GM23248 (cell line): ENCODE measurements at regions not wholly inside any gene's neighbourhood (a gene's known extent, or its start where the extent isn't known, plus 50 kb on each side); places are given as distances from the start of the nearest gene placed in this dataset.

ENCODE experiments used
- DNase-seq: peaks from one replicate; pipeline ENCODE4 v3.0.0-alpha.2; 2015
- H2AFZ ChIP-seq: fragments of 200-600 bp; sonication (generic); 2 replicates; pipeline ENCODE4 v1.6.1; 2016; ENCODE audit warnings: antibody characterized with exemption
- H3F3A ChIP-seq: fragments of 200-600 bp; sonication (generic); 2 replicates; pipeline ENCODE4 v1.6.1; 2016; ENCODE audit warnings: mild to moderate bottlenecking, antibody characterized with exemption, mixed run types; ENCODE audit not compliant: insufficient read depth
- H3K27ac ChIP-seq: fragments of 200-600 bp; sonication (generic); 2 replicates; pipeline ENCODE4 v1.5.1; 2016; ENCODE audit warnings: mild to moderate bottlenecking
- H3K27me3 ChIP-seq: fragments of 200-600 bp; sonication (generic); replicated peaks from 2 replicates; pipeline ENCODE4 v1.6.1; 2016; ENCODE audit warnings: mild to moderate bottlenecking; ENCODE audit not compliant: insufficient read depth
- H3K36me3 ChIP-seq: fragments of 200-600 bp; sonication (generic); 2 replicates; pipeline ENCODE4 v1.6.1; 2016; ENCODE audit warnings: low read depth, mild to moderate bottlenecking
- H3K4me1 ChIP-seq: fragments of 200-600 bp; sonication (generic); 2 replicates; pipeline ENCODE4 v1.6.1; 2016; ENCODE audit warnings: mild to moderate bottlenecking; ENCODE audit not compliant: insufficient read depth
- H3K4me2 ChIP-seq: fragments of 200-600 bp; sonication (generic); one replicate; pipeline ENCODE4 v1.6.1; 2016; ENCODE audit warnings: mild to moderate bottlenecking; ENCODE audit not compliant: unreplicated experiment
- H3K4me3 ChIP-seq: fragments of 200-600 bp; sonication (generic); 2 replicates; pipeline ENCODE4 v1.5.1; 2016; ENCODE audit warnings: mild to moderate bottlenecking
- H3K79me2 ChIP-seq: fragments of 200-600 bp; sonication (generic); 2 replicates; pipeline ENCODE4 v1.6.1; 2016; ENCODE audit warnings: mild to moderate bottlenecking; ENCODE audit not compliant: insufficient read depth
- H3K9ac ChIP-seq: fragments of 200-600 bp; sonication (generic); 2 replicates; pipeline ENCODE4 v1.6.1; 2016; ENCODE audit warnings: mild to moderate bottlenecking
- H3K9me2 ChIP-seq: fragments of 200-600 bp; sonication (generic); 2 replicates; pipeline ENCODE4 v1.6.1; 2016; ENCODE audit warnings: mixed run types, mild to moderate bottlenecking, moderate library complexity; ENCODE audit not compliant: insufficient read depth
- H3K9me3 ChIP-seq: fragments of 200-600 bp; sonication (generic); one replicate; pipeline ENCODE4 v1.6.1; 2017; ENCODE audit warnings: low read depth
- H4K20me1 ChIP-seq: fragments of 200-600 bp; sonication (generic); 2 replicates; pipeline ENCODE4 v1.6.0; 2016; ENCODE audit not compliant: insufficient read depth
- EZH2 ChIP-seq: fragments of 200-600 bp; sonication (generic); IDR thresholded peaks from 2 replicates; pipeline ENCODE4 v1.6.1; 2018; ENCODE audit warnings: antibody characterized with exemption, mild to moderate bottlenecking; ENCODE audit not compliant: insufficient read depth, poor library complexity, severe bottlenecking
- EZH2phosphoT487 ChIP-seq: fragments of 200-600 bp; sonication (generic); IDR thresholded peaks from 2 replicates; pipeline ENCODE4 v1.6.1; 2018; ENCODE audit warnings: antibody characterized with exemption, moderate library complexity, mild to moderate bottlenecking, low read depth; ENCODE audit not compliant: insufficient read depth
- WGBS, 2 experiments: methylation state at CpG; one replicate each; pipeline ENCODE4 v1.1.6; 2015 to 2017; ENCODE audit warnings: low lambda C conversion rate in 2 of 2, low coverage in 1 of 2; ENCODE audit errors: missing lambda C conversion rate in 2 of 2; 5-methylcytosine and 5-hydroxymethylcytosine counted together
- in situ Hi-C: fragments of 300-500 bp; cut with MboI; formaldehyde crosslinking; loops from 2 replicates; pipeline ENCODE4 v1.15.0; 2020

DNA sequence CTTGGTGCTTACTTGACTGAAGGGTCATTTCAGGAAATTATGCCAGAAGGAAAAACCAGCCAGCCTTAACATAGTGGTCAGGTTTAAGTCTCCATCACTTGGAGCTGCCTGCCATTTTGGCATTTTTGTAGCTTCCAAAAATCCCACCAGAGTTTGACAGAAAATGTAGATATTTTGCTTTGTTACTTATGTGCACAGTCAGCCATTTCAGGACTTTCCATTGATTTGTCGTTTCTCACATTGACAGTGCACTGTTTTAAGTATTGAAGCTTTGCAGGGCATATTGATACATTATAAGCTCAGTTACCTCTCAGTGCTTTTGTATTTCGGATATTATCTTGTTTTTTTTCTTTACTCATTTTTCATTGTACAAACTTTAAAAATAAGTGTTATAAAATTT lies 89.0 kb upstream of the ANKRD34C start:
- 38 to 39% methylated on average over 2 of the region's 2 CpGs for WGBS, 2 experiments
- no peak for DNase-seq
- Histone ChIP-seq H4K20me1 (no peaks in the 10 kb centered on the region), H3K27ac (no peak overlapping the region), H3K9ac (no peak overlapping the region), H3K36me3 (no peaks in the 10 kb centered on the region), H3K9me2 (no peaks in the 10 kb centered on the region), H3K4me3 (no peak overlapping the region), H3K9me3 (no peaks in the 10 kb centered on the region), H2AFZ (no peak overlapping the region), H3K79me2 (no peaks in the 10 kb centered on the region), H3F3A (no peaks in the 10 kb centered on the region), H3K27me3 (peaks cover 39% of the 10 kb centered on the region), H3K4me2 (no peak overlapping the region), H3K4me1 (no peaks in the 10 kb centered on the region)
- no peak for TF ChIP-seq EZH2
- TF ChIP-seq EZH2phosphoT487 = no peak
- in situ Hi-C loops = no loop called here

DNA sequence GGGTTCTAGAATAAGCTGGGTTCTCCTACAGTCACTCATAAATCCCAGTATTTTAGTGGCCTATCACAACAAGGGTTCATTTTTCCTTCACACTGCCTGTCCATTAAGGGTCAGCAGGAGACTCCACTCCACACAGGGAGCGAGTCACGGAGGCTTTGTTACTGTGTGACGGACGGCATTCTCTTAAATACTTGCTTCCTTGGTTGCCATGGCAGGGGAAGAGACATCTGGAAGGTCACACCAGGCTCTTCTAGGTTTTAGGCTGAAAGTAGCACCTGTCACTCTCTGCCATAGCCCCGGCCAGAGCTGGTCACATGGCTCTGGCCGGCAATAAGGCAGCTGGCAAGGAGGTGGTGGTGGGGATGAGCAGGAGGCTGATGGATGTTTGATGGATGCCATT lies 89.4 kb upstream of the ANKRD34C start:
- H4K20me1 ChIP-seq = no peaks in the 10 kb centered on the region
- H3K4me3 ChIP-seq = no peak overlapping the region
- in situ Hi-C loops = no loop called here
- H3K79me2 ChIP-seq = no peaks in the 10 kb centered on the region
- DNase-seq = no peak
- H3K9me2 ChIP-seq = no peaks in the 10 kb centered on the region
- no peak overlapping the region for H3K4me2 ChIP-seq
- H2AFZ ChIP-seq = no peak overlapping the region
- H3K36me3 ChIP-seq = no peaks in the 10 kb centered on the region
- WGBS, 2 experiments = 63 to 65% methylated on average over 6 of the region's 6 CpGs
- H3K27ac ChIP-seq = no peak overlapping the region
- TF ChIP-seq EZH2phosphoT487 = no peak
- no peak for TF ChIP-seq EZH2
- no peak overlapping the region for H3K9ac ChIP-seq
- no peaks in the 10 kb centered on the region for H3K9me3 ChIP-seq
- peaks cover 39% of the 10 kb centered on the region for H3K27me3 ChIP-seq
- H3K4me1 ChIP-seq = no peaks in the 10 kb centered on the region
- no peaks in the 10 kb centered on the region for H3F3A ChIP-seq

DNA sequence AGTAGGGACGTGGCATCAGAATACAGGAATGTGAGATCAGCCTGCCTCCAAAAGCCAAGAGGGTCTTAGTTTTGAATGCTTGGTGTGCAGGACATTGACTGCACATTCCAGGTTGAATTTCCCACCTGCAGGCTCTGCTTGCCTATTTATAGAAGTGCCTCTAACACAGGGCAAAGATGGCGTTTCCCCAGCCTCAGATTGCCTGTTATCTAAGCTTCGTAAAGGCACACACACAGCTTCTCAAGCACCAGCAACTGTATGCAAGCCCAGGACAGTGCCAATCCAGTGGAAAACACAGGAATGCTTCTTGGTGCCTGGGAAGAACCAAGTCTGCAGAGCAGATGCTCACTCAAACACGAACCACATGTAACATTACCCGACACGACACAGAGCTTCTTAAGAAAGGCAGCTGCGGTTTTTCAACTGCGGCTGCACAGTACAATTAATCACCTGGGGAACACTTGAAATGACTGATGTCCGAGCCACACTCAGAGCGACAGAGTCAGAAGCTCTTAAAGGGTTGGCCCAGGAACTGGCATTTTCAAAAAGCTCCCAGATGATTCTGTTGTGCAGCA lies 90.0 kb upstream of the ANKRD34C start:
- no peak overlapping the region for H3K9ac ChIP-seq
- no peaks in the 10 kb centered on the region for H3K9me2 ChIP-seq
- no peak overlapping the region for H3K4me3 ChIP-seq
- TF ChIP-seq EZH2phosphoT487 (no peak), EZH2 (no peak)
- WGBS, 2 experiments = 1 to 9% methylated on average over 10 of the region's 10 CpGs
- H3K4me2 ChIP-seq = no peak overlapping the region
- no peak overlapping the region for H3K27ac ChIP-seq
- in situ Hi-C loops = no loop called here
- no peaks in the 10 kb centered on the region for H3K79me2 ChIP-seq
- H4K20me1 ChIP-seq = no peaks in the 10 kb centered on the region
- H2AFZ ChIP-seq = no peak overlapping the region
- DNase-seq = peak; percentile 25
- no peaks in the 10 kb centered on the region for H3F3A ChIP-seq
- H3K36me3 ChIP-seq = no peaks in the 10 kb centered on the region
- peaks cover 39% of the 10 kb centered on the region for H3K27me3 ChIP-seq
- no peaks in the 10 kb centered on the region for H3K9me3 ChIP-seq
- no peaks in the 10 kb centered on the region for H3K4me1 ChIP-seq

DNA sequence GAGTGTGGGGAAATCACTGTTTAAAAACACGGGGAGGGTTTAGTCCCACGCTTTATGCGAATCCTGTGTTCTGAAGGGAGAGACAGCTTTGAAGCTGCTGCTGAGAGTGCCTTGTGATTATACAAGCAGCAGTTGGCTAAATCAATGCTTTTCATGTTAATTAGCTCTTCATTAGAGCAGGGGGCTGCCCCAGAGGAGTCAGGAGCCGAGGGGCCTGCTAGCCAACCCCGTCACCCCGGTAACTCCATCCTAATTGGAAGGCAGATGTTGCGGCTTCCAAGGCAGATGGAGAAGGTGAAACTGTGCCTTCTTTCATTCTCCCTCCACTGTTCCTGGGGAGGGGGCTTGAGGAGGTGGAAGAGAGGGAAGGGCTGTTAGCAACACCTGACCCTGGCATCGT lies 92.4 kb upstream of the ANKRD34C start:
- no peak overlapping the region for H3K27ac ChIP-seq
- no peak overlapping the region for H3K4me3 ChIP-seq
- DNase-seq = no peak
- no peak overlapping the region for H3K4me2 ChIP-seq
- H3K79me2 ChIP-seq = no peaks in the 10 kb centered on the region
- no peaks in the 10 kb centered on the region for H3K36me3 ChIP-seq
- 56 to 59% methylated on average over 8 of the region's 8 CpGs for WGBS, 2 experiments
- in situ Hi-C loops = no loop called here
- TF ChIP-seq EZH2 (no peak), EZH2phosphoT487 (no peak)
- H2AFZ ChIP-seq = no peak overlapping the region
- H3K27me3 ChIP-seq = peaks cover 39% of the 10 kb centered on the region
- no peak overlapping the region for H3K9ac ChIP-seq
- H4K20me1 ChIP-seq = no peaks in the 10 kb centered on the region
- no peaks in the 10 kb centered on the region for H3F3A ChIP-seq
- H3K4me1 ChIP-seq = no peaks in the 10 kb centered on the region
- no peaks in the 10 kb centered on the region for H3K9me2 ChIP-seq
- H3K9me3 ChIP-seq = no peaks in the 10 kb centered on the region

DNA sequence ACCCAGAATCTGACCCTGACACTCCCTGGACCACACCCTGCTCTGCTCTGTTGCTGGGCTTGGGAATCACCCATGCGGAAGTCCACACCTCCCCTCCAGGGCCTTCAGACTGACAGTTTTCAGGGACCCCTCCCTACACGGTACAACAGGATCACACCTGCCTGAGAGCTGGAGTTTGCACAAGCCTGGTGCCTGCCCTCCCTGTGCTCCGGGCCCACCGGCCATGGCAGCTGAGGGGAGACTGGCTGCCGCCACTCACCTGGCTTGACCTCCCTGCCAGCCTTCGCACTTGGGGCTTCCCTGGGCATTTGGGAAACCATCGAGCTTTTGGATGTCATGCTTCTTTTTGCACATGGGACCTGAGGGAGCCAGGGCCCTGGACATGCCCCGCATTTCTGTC lies 95.9 kb upstream of the ANKRD34C start:
- Histone ChIP-seq H3K9me3 (no peaks in the 10 kb centered on the region), H3K9ac (no peak overlapping the region), H3K27me3 (peaks cover 14% of the 10 kb centered on the region; the same call in 1 of the 2 replicates), H3K36me3 (no peaks in the 10 kb centered on the region), H3K79me2 (no peaks in the 10 kb centered on the region), H3K4me2 (no peak overlapping the region), H2AFZ (no peak overlapping the region), H4K20me1 (no peaks in the 10 kb centered on the region), H3K4me1 (no peaks in the 10 kb centered on the region), H3K27ac (no peak overlapping the region), H3K9me2 (no peaks in the 10 kb centered on the region), H3F3A (no peaks in the 10 kb centered on the region), H3K4me3 (no peak overlapping the region)
- no peak for DNase-seq
- TF ChIP-seq EZH2 = no peak
- WGBS, 2 experiments = 59 to 60% methylated on average over 8 of the region's 8 CpGs
- in situ Hi-C loops = loop anchor here (5.0 kb wide), 1 partner anchor 274 kb away; no protein-coding TSS in a partner anchor
